ENCODE measurements at regions not wholly inside any gene's neighbourhood (a gene's known extent, or its start where the extent isn't known, plus 50 kb on each side); places are given as distances from the start of the nearest gene placed in this dataset.

GRCh38 chr21:28827422-28827821, 165.3 kb downstream of the LTN1 start:
- no peak for DNase-seq (ENCODE audit: low spot score)

GRCh38 chr21:28826569-28826968, 166.1 kb downstream of the LTN1 start:
- DNase-seq (ENCODE audit: low spot score) = no peak

GRCh38 chr21:28826021-28826420, 166.7 kb downstream of the LTN1 start:
- DNase-seq (ENCODE audit: low spot score) = no peak

- DNase-seq (ENCODE audit: low spot score) = peak; percentile 51
Observed at GRCh38 chr21:28823429-28823828, 169.2 kb downstream of the LTN1 start.

GRCh38 chr21:28822486-28823335, 170.0 kb downstream of the LTN1 start:
- DNase-seq (ENCODE audit: low spot score) = peak; percentile 94

- DNase-seq (ENCODE audit: low spot score) = no peak
Observed at GRCh38 chr21:28822123-28822399, 170.6 kb downstream of the LTN1 start.

GRCh38 chr21:28821276-28822122, 171.2 kb downstream of the LTN1 start:
- peak; percentile 82 for DNase-seq (ENCODE audit: low spot score)

GRCh38 chr21:28818663-28819278, 173.9 kb downstream of the LTN1 start:
- DNase-seq (ENCODE audit: low spot score) = peak; percentile 79

GRCh38 chr21:28817871-28818270, 174.8 kb downstream of the LTN1 start:
- DNase-seq (ENCODE audit: low spot score) = peak; percentile 76

- no peak for DNase-seq (ENCODE audit: low spot score)
Observed at GRCh38 chr21:28811860-28812259, 180.8 kb downstream of the LTN1 start.

- DNase-seq (ENCODE audit: low spot score) = no peak
Observed at GRCh38 chr21:28810826-28811524, 181.7 kb downstream of the LTN1 start.

GRCh38 chr21:28805885-28806284, 186.8 kb downstream of the LTN1 start:
- no peak for DNase-seq (ENCODE audit: low spot score)

- DNase-seq (ENCODE audit: low spot score) = no peak
Observed at GRCh38 chr21:28804089-28804670, 188.5 kb downstream of the LTN1 start.

GRCh38 chr21:28801906-28802305, 190.8 kb downstream of the LTN1 start:
- no peak for DNase-seq (ENCODE audit: low spot score)

- DNase-seq (ENCODE audit: low spot score) = no peak
Observed at GRCh38 chr21:28799926-28800325, 192.8 kb downstream of the LTN1 start.

GRCh38 chr21:28798798-28799197, 193.9 kb downstream of the LTN1 start:
- DNase-seq (ENCODE audit: low spot score) = no peak

GRCh38 chr21:28795251-28795650, 197.4 kb downstream of the LTN1 start:
- DNase-seq (ENCODE audit: low spot score) = peak; percentile 78

- peak; percentile 84 for DNase-seq (ENCODE audit: low spot score)
Observed at GRCh38 chr21:28794371-28794851, 198.3 kb downstream of the LTN1 start.

GRCh38 chr21:28793043-28793442, 199.6 kb downstream of the LTN1 start:
- peak; percentile 69 for DNase-seq (ENCODE audit: low spot score)

- DNase-seq (ENCODE audit: low spot score) = no peak
Observed at GRCh38 chr21:28791595-28792282, 200.9 kb downstream of the LTN1 start.

GRCh38 chr21:28790335-28790734, 202.3 kb downstream of the LTN1 start:
- DNase-seq (ENCODE audit: low spot score) = no peak

All from cerebellar cortex (tissue), 1 donor.